A549 (cell line): ENCODE measurements at regions not wholly inside any gene's neighbourhood (a gene's known extent, or its start where the extent isn't known, plus 50 kb on each side); places are given as distances from the start of the nearest gene placed in this dataset.

Experiments used
- ATAC-seq, 2 experiments: fragments of 200-7000 bp in 1 of 2; fragments of >200 bp in 1 of 2; cut with Nextera tagmentation in 1 of 2; cut with Tn5 transposase in 1 of 2; 3 replicates each; pipeline versions ENCODE4 v1.8.0 to v1.9.1; 2018 to 2020; ENCODE audit warnings: mild to moderate bottlenecking in 1 of 2, moderate library complexity in 1 of 2
- CTCF ChIA-PET: fragments of 300-600 bp; sonication (Branson Sonifier 250); formaldehyde crosslinking; extraction: SDS; loops from one replicate; lab custom pipeline; 2021; ENCODE audit warnings: antibody characterized with exemption, inconsistent platforms; lab: Yijun Ruan, JAX
- POLR2A ChIA-PET: fragments of 350-600 bp; formaldehyde crosslinking; extraction: SDS; loops from one replicate; lab custom pipeline; 2021; ENCODE audit warnings: antibody characterized with exemption, inconsistent platforms; lab: Yijun Ruan, JAX
- DNase-seq, 2 experiments: peaks; one replicate each; pipeline versions ENCODE4 v3.0.0 to v3.0.0-alpha.2; 2011 to 2016; ENCODE audit warnings: low read depth in 1 of 2, low spot score in 1 of 2
- FAIRE-seq: peaks from 2 replicates; lab custom pipeline; 2011; peaks lifted over from hg19 to GRCh38; lab: Jason Lieb, UNC
- H3K27ac ChIP-seq, 2 experiments: fragments of >200 bp; sonication (Bioruptor Twin); formaldehyde crosslinking; 3 replicates each; pipeline ENCODE4 v1.5.1; 2016 to 2017
- H3K4me1 ChIP-seq: fragments of >200 bp; sonication (Bioruptor Twin); formaldehyde crosslinking; 3 replicates; pipeline ENCODE4 v1.6.1; 2016
- H3K4me2 ChIP-seq: fragments of >200 bp; sonication (Bioruptor Twin); formaldehyde crosslinking; 3 replicates; pipeline ENCODE4 v1.6.1; 2016
- H3K4me3 ChIP-seq: fragments of >200 bp; sonication (Bioruptor Twin); formaldehyde crosslinking; 3 replicates; pipeline ENCODE4 v1.5.1; 2016
- H3K9me3 ChIP-seq: fragments of >200 bp; sonication (Bioruptor Twin); formaldehyde crosslinking; 3 replicates; pipeline ENCODE4 v1.6.1; 2016
- BCL3 ChIP-seq: fragments of >200 bp; sonication (Bioruptor Twin); formaldehyde crosslinking; IDR thresholded peaks from 3 replicates; pipeline ENCODE4 v1.6.1; 2016
- BHLHE40 ChIP-seq: IDR thresholded peaks from 2 replicates; pipeline ENCODE4 v1.6.1; 2012; ENCODE audit warnings: low read depth, low read length, inconsistent platforms
- CBX8 ChIP-seq: fragments of 200-600 bp; sonication (generic); IDR thresholded peaks from 2 replicates; pipeline ENCODE4 v1.6.1; 2016
- E2F6 ChIP-seq: IDR thresholded peaks from 2 replicates; pipeline ENCODE4 v1.6.1; 2012; ENCODE audit warnings: low read depth, borderline replicate concordance
- EP300 ChIP-seq, 2 experiments: fragments of >200 bp; sonication (Bioruptor Twin); formaldehyde crosslinking; IDR thresholded peaks; 2 replicates in 1 of 2; 3 replicates in 1 of 2; pipeline ENCODE4 v1.6.1; 2016 to 2017
- ESRRA ChIP-seq: fragments of 150-350 bp; IDR thresholded peaks from 2 replicates; pipeline ENCODE4 v1.6.1; 2014; ENCODE audit warnings: mild to moderate bottlenecking, low read length, borderline replicate concordance
- FOXS1 ChIP-seq: fragments of 250-450 bp; sonication (Bioruptor Pico); IDR thresholded peaks from 2 replicates; pipeline ENCODE4 v1.5.0; 2020; ENCODE audit warnings: mild to moderate bottlenecking, moderate library complexity
- MAFK ChIP-seq: fragments of 450-650 bp; IDR thresholded peaks from 2 replicates; pipeline ENCODE4 v1.6.1; 2014; ENCODE audit not compliant: partially characterized antibody
- MAX ChIP-seq: IDR thresholded peaks from 2 replicates; pipeline ENCODE4 v1.6.1; 2012
- MAZ ChIP-seq: fragments of 150-350 bp; IDR thresholded peaks from 2 replicates; pipeline ENCODE4 v1.6.1; 2014; ENCODE audit warnings: antibody characterized with exemption, low read depth, low read length, borderline replicate concordance
- POLR2A ChIP-seq: IDR thresholded peaks from 2 replicates; pipeline ENCODE4 v1.6.1; 2012; ENCODE audit warnings: mild to moderate bottlenecking, low read length
- POLR2AphosphoS2 ChIP-seq: conservative IDR thresholded peaks from 2 replicates; pipeline ENCODE4 v1.6.1; 2012; ENCODE audit warnings: low read length, improper control_type of control experiment, inconsistent platforms
- RCOR1 ChIP-seq: fragments of 150-350 bp; IDR thresholded peaks from 2 replicates; pipeline ENCODE4 v1.6.1; 2014; ENCODE audit warnings: antibody characterized with exemption, low read length, low read depth
- RNF2 ChIP-seq: fragments of 200-600 bp; sonication (generic); IDR thresholded peaks from 2 replicates; pipeline ENCODE4 v1.6.1; 2016; ENCODE audit warnings: low read depth, mild to moderate bottlenecking, antibody characterized with exemption, moderate library complexity, borderline replicate concordance
- TFCP2L1 ChIP-seq: fragments of 250-450 bp; sonication (Bioruptor Pico); IDR thresholded peaks from 2 replicates; pipeline ENCODE4 v1.5.0; 2021; ENCODE audit warnings: mild to moderate bottlenecking
- ZC3H11A ChIP-seq: fragments of 450-650 bp; IDR thresholded peaks from 2 replicates; pipeline ENCODE4 v1.6.1; 2014; ENCODE audit warnings: antibody characterized with exemption, mild to moderate bottlenecking
- ZSCAN20 ChIP-seq: fragments of 250-450 bp; sonication (Bioruptor Pico); IDR thresholded peaks from 2 replicates; pipeline ENCODE4 v1.8.0; 2022; ENCODE audit warnings: mild to moderate bottlenecking, moderate library complexity
- WGBS: methylation state at CpG from one replicate; pipeline ENCODE4 v1.1.6; 2017; ENCODE audit errors: missing lambda C conversion rate; 5-methylcytosine and 5-hydroxymethylcytosine counted together

GRCh38 chr12:28898038-28898437, 251.0 kb upstream of the FAR2 start:
- Histone ChIP-seq H3K27ac (no peak overlapping the region), H3K4me1 (no peaks in the 10 kb centered on the region), H3K9me3 (0 out of 3 replicates have a peak, but pooled peaks cover 2% of the 10 kb centered on the region), H3K4me3 (no peak overlapping the region), H3K4me2 (no peak overlapping the region)
- ChIA-PET POLR2A (no interaction called here), CTCF (interaction anchor here (0.7 kb wide), 1 partner anchor 663 kb away, joined by 4 read pairs; no protein-coding TSS in a partner anchor)
- ATAC-seq (no peak), DNase-seq (no peak), FAIRE-seq (no peak)
- 0% methylated on average over 2 of the region's 2 CpGs for WGBS
- TF ChIP-seq MAFK (no peak), POLR2AphosphoS2 (no peak), MAX (no peak)

GRCh38 chr12:28899951-28900350, 249.1 kb upstream of the FAR2 start:
- no peak for FAIRE-seq
- TF ChIP-seq ZSCAN20: no peak
- no peak for TF ChIP-seq MAFK
- TF ChIP-seq, all 56 proteins: peak for 0
- 3% methylated on average over 1 of the region's 1 CpG for WGBS
- ChIA-PET POLR2A (no interaction called here), CTCF (no interaction called here)
- ATAC-seq: no peak
- Histone ChIP-seq H3K27ac (no peak overlapping the region), H3K9me3 (0 out of 3 replicates have a peak, but pooled peaks cover 2% of the 10 kb centered on the region), H3K4me2 (no peak overlapping the region), H3K4me1 (no peaks in the 10 kb centered on the region), H3K4me3 (no peak overlapping the region)
- DNase-seq: no peak

- FAIRE-seq: no peak
Observed at GRCh38 chr12:28905220-28905955, 243.7 kb upstream of the FAR2 start.

GRCh38 chr12:28908646-28909045, 240.4 kb upstream of the FAR2 start:
- CTCF ChIA-PET: interaction anchor here (1.1 kb wide), 1 partner anchor 55 kb away, joined by 4 read pairs; no protein-coding TSS in a partner anchor
- 0% methylated on average over 1 of the region's 1 CpG for WGBS
- H3K4me2 ChIP-seq: no peak overlapping the region
- POLR2A ChIA-PET: no interaction called here
- ATAC-seq: no peak
- H3K27ac ChIP-seq: no peak overlapping the region
- DNase-seq: no peak
- peaks cover 8% of the 10 kb centered on the region; the same call in 2 of the 3 replicates for H3K9me3 ChIP-seq
- no peak overlapping the region for H3K4me3 ChIP-seq
- no peak for TF ChIP-seq E2F6
- TF ChIP-seq TFCP2L1: no peak
- TF ChIP-seq POLR2A: no peak
- TF ChIP-seq ESRRA: no peak
- TF ChIP-seq ZC3H11A: no peak
- no peak for TF ChIP-seq FOXS1 (CRISPR knock-in tag)
- TF ChIP-seq CBX8: no peak
- TF ChIP-seq, all 56 proteins: peak for 0
- H3K4me1 ChIP-seq: no peaks in the 10 kb centered on the region
- FAIRE-seq: no peak

More at GRCh38 chr12:28905220-28905955, 243.7 kb upstream of the FAR2 start:
- ChIA-PET CTCF (no interaction called here), POLR2A (no interaction called here)
- DNase-seq (no peak), ATAC-seq (no peak)
- WGBS: 6% methylated on average over 1 of the region's 1 CpG
- Histone ChIP-seq H3K4me3 (no peak overlapping the region), H3K9me3 (0 out of 3 replicates have a peak, but pooled peaks cover 6% of the 10 kb centered on the region), H3K4me1 (no peaks in the 10 kb centered on the region), H3K4me2 (no peak overlapping the region), H3K27ac (no peak overlapping the region)
- TF ChIP-seq BHLHE40 (no peak), MAZ (no peak), E2F6 (no peak), EP300 (IDR thresholded peaks at IDR 0.05) (no peak), RCOR1 (no peak), BCL3 (no peak), RNF2 (no peak)
